Loucy (cell line): ENCODE measurements at regions not wholly inside any gene's neighbourhood (a gene's known extent, or its start where the extent isn't known, plus 50 kb on each side); places are given as distances from the start of the nearest gene placed in this dataset.

Source experiments
- H2AFZ ChIP-seq: fragments of 200-600 bp; sonication (generic); 2 replicates; pipeline ENCODE4 v1.6.0; 2016; ENCODE audit warnings: antibody characterized with exemption, mild to moderate bottlenecking, low read length, moderate library complexity
- H3F3A ChIP-seq: fragments of 200-600 bp; 2 replicates; pipeline ENCODE4 v1.6.0; 2016; ENCODE audit warnings: antibody characterized with exemption, low read depth, mild to moderate bottlenecking
- H3K27me3 ChIP-seq: fragments of 200-600 bp; sonication (generic); 2 replicates; pipeline ENCODE4 v1.6.1; 2014; ENCODE audit warnings: low read length, mild to moderate bottlenecking; ENCODE audit not compliant: insufficient read depth, poor library complexity, severe bottlenecking
- H3K36me3 ChIP-seq: fragments of 200-600 bp; sonication (generic); 2 replicates; pipeline ENCODE4 v1.6.1; 2016; ENCODE audit warnings: low read length; ENCODE audit not compliant: insufficient read depth
- H3K4me1 ChIP-seq: fragments of 200-600 bp; sonication (generic); 2 replicates; pipeline ENCODE4 v1.5.1; 2014; ENCODE audit warnings: low read length, mild to moderate bottlenecking; ENCODE audit not compliant: insufficient read depth, poor library complexity, severe bottlenecking
- H3K4me2 ChIP-seq: fragments of 200-600 bp; sonication (generic); 2 replicates; pipeline ENCODE4 v1.6.0; 2014; ENCODE audit warnings: antibody characterized with exemption, low read length, low read depth, mild to moderate bottlenecking; ENCODE audit not compliant: poor library complexity, severe bottlenecking
- H3K4me3 ChIP-seq: fragments of 200-600 bp; sonication (generic); 2 replicates; pipeline ENCODE4 v1.5.1; 2014; ENCODE audit warnings: low read length, mild to moderate bottlenecking, mixed read lengths; ENCODE audit not compliant: poor library complexity, severe bottlenecking
- H3K79me2 ChIP-seq: fragments of 200-600 bp; sonication (generic); 2 replicates; pipeline ENCODE4 v1.6.1; 2014; ENCODE audit warnings: low read length; ENCODE audit not compliant: insufficient read depth
- H3K9ac ChIP-seq: fragments of 200-600 bp; sonication (generic); 2 replicates; pipeline ENCODE4 v1.6.0; 2014; ENCODE audit warnings: mild to moderate bottlenecking, low read depth, low read length, moderate library complexity; ENCODE audit not compliant: poor library complexity, severe bottlenecking
- H3K9me2 ChIP-seq: fragments of 200-600 bp; sonication (generic); replicated peaks from 2 replicates; pipeline ENCODE4 v1.6.1; 2016; ENCODE audit warnings: low read depth, low read length, mixed read lengths
- H3K9me3 ChIP-seq: fragments of 200-600 bp; sonication (generic); 2 replicates; pipeline ENCODE4 v1.6.1; 2014; ENCODE audit warnings: mild to moderate bottlenecking, antibody characterized with exemption, low read length, low read depth; ENCODE audit not compliant: insufficient read depth
- H4K20me1 ChIP-seq: fragments of 200-600 bp; sonication (generic); 2 replicates; pipeline ENCODE4 v1.6.0; 2014; ENCODE audit warnings: antibody characterized with exemption, low read length, mild to moderate bottlenecking; ENCODE audit not compliant: insufficient read depth, poor library complexity, severe bottlenecking
- CTCF ChIP-seq: fragments of 200-600 bp; sonication (generic); conservative IDR thresholded peaks from 2 replicates; pipeline ENCODE4 v1.5.1; 2014; ENCODE audit warnings: mild to moderate bottlenecking, antibody characterized with exemption, low read length
- EZH2phosphoT487 ChIP-seq: fragments of 200-600 bp; IDR thresholded peaks from 2 replicates; pipeline ENCODE4 v1.6.1; 2018; ENCODE audit warnings: antibody characterized with exemption, mild to moderate bottlenecking, moderate library complexity, borderline replicate concordance

- no peaks in the 10 kb centered on the region for H3K27me3 ChIP-seq
- no peak overlapping the region for H2AFZ ChIP-seq
- H3K4me3 ChIP-seq: no peak overlapping the region
- no peaks in the 10 kb centered on the region for H3K79me2 ChIP-seq
- no peak overlapping the region for H3K4me2 ChIP-seq
- H3F3A ChIP-seq: no peaks in the 10 kb centered on the region
- H3K36me3 ChIP-seq: no peaks in the 10 kb centered on the region
- no peaks in the 10 kb centered on the region for H3K4me1 ChIP-seq
- H3K9me3 ChIP-seq: no peaks in the 10 kb centered on the region
- no peaks in the 10 kb centered on the region for H3K9me2 ChIP-seq
- TF ChIP-seq CTCF: no peak
- no peak for TF ChIP-seq EZH2phosphoT487
- H4K20me1 ChIP-seq: no peaks in the 10 kb centered on the region
- H3K9ac ChIP-seq: no peak overlapping the region
These were observed 181.7 kb upstream of the IGFBP7 start for GRCh38 chr4:57291911-57292310.

GRCh38 chr4:57287687-57288604, 177.8 kb upstream of the IGFBP7 start:
- no peaks in the 10 kb centered on the region for H3K36me3 ChIP-seq
- no peaks in the 10 kb centered on the region for H3F3A ChIP-seq
- H4K20me1 ChIP-seq: no peaks in the 10 kb centered on the region
- H3K4me1 ChIP-seq: no peaks in the 10 kb centered on the region
- no peak for TF ChIP-seq EZH2phosphoT487
- no peak for TF ChIP-seq CTCF
- no peaks in the 10 kb centered on the region for H3K79me2 ChIP-seq
- H3K9ac ChIP-seq: no peak overlapping the region
- no peak overlapping the region for H2AFZ ChIP-seq
- H3K9me3 ChIP-seq: no peaks in the 10 kb centered on the region
- no peak overlapping the region for H3K4me3 ChIP-seq
- no peaks in the 10 kb centered on the region for H3K27me3 ChIP-seq
- H3K4me2 ChIP-seq: no peak overlapping the region
- H3K9me2 ChIP-seq: no peaks in the 10 kb centered on the region

- no peak overlapping the region for H3K4me2 ChIP-seq
- H3K36me3 ChIP-seq: no peaks in the 10 kb centered on the region
- no peaks in the 10 kb centered on the region for H3K9me2 ChIP-seq
These were observed 172.7 kb upstream of the IGFBP7 start for GRCh38 chr4:57282933-57283310.

More at GRCh38 chr4:57282933-57283310, 172.7 kb upstream of the IGFBP7 start:
- no peak overlapping the region for H2AFZ ChIP-seq
- no peaks in the 10 kb centered on the region for H3K27me3 ChIP-seq
- no peak overlapping the region for H3K9ac ChIP-seq
- no peak for TF ChIP-seq EZH2phosphoT487
- no peak for TF ChIP-seq CTCF
- H3K79me2 ChIP-seq: no peaks in the 10 kb centered on the region
- H3F3A ChIP-seq: no peaks in the 10 kb centered on the region
- H3K4me1 ChIP-seq: no peaks in the 10 kb centered on the region
- no peaks in the 10 kb centered on the region for H4K20me1 ChIP-seq
- no peaks in the 10 kb centered on the region for H3K9me3 ChIP-seq
- H3K4me3 ChIP-seq: no peak overlapping the region
